ENCODE measurements at regions not wholly inside any gene's neighbourhood (a gene's known extent, or its start where the extent isn't known, plus 50 kb on each side); places are given as distances from the start of the nearest gene placed in this dataset.

- WGBS, 2 donors = 86 to 95% methylated on average over 1 of the region's 1 CpG
- intact Hi-C loops (cut with DNase I; ENCODE audit: low total_unique reads) = no loop called here
- no peak overlapping the region for H3K4me3 ChIP-seq (ENCODE audit: low read depth, poor library complexity, severe bottlenecking)
- DNase-seq (ENCODE audit: low spot score in 2 of 2) = no peak
- TF ChIP-seq CTCF (IDR thresholded peaks at IDR 0.05) (no peak), POLR2A (IDR thresholded peaks at IDR 0.05) (no peak)
These were observed 103.3 kb downstream of the NCR2 start for GRCh38 chr6:41438746-41439145.

DNA sequence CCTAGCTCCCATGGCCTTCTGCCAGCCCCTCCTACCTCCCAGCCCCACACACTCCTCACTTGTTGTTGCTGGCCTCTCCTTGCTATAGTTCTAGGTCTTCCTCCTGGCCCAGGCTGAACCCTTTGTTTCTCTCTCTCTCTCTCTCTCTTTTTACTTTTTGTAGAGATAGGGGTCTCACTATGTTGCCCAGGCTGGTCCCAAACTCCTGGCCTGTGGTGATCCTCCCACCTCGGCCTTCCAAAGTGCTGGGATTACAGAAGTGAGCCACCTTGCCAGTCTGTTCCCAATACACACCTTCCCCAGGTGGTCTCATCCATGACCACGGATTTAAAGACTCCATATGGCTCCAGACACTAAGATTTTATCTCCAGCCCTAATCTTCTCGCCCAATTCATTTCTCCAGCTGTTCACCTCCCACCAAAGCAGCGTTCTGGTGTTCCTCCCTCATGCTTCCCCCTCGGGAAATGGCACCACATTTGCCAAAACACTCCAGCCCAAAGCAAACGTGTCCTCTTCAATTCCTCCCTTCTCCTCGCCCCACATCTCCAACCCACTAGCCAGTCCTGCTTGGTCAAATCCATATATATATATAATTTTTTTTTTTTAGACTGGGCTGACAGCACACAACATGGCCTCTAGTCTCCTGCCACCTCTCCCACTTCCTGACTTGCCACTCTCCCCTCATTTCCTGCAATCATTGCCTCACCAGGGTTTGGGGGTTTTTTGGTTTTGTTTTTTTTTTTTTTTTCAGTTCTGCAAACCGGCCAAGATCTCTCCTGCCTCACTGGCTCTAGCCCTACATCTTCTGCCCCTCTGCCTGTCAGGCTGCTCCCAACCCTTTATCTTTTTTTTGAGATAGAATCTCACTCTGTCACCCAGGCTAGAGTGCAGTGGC lies 104.4 kb downstream of the NCR2 start:
- no peak for DNase-seq (ENCODE audit: low spot score in 2 of 2)
- TF ChIP-seq POLR2A (IDR thresholded peaks at IDR 0.05) (no peak), CTCF (IDR thresholded peaks at IDR 0.05) (no peak)
- intact Hi-C loops (cut with DNase I; ENCODE audit: low total_unique reads) = no loop called here
- WGBS, 2 donors = 67 to 78% methylated on average over 8 of the region's 8 CpGs
- no peak overlapping the region for H3K4me3 ChIP-seq (ENCODE audit: low read depth, poor library complexity, severe bottlenecking)

DNA sequence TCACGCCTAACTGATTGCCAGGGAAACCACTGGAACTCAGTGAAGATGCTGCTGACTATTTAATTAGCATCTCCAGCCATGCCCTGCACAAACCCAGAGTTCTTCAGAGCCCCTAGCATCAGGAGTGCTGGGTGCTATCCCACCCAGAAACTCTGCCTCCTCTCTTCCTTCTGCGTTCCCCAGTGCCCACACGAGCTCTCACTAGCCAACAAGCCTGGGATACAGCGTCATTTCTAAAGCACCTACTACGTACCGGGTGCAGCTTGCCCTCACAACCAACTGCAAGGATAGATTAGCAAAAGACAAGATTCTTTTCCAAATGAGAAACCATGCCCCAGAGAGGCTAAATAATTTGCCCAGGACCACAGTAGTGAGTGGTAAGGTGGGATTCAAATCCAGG lies 105.2 kb upstream of the FOXP4 start:
- no peak for DNase-seq (ENCODE audit: low spot score in 2 of 2)
- H3K4me3 ChIP-seq (ENCODE audit: low read depth, poor library complexity, severe bottlenecking) = no peak overlapping the region
- TF ChIP-seq CTCF (IDR thresholded peaks at IDR 0.05) (no peak), POLR2A (IDR thresholded peaks at IDR 0.05) (no peak)
- WGBS, 2 donors = 90 to 97% methylated on average over 6 of the region's 6 CpGs
- intact Hi-C loops (cut with DNase I; ENCODE audit: low total_unique reads) = no loop called here

- no peak for DNase-seq (ENCODE audit: low spot score in 2 of 2)
- intact Hi-C loops (cut with DNase I; ENCODE audit: low total_unique reads) = no loop called here
- TF ChIP-seq CTCF (IDR thresholded peaks at IDR 0.05) (no peak), POLR2A (IDR thresholded peaks at IDR 0.05) (no peak)
- 89 to 90% methylated on average over 8 to 9 of the region's 9 CpGs for WGBS, 2 donors
- no peak overlapping the region for H3K4me3 ChIP-seq (ENCODE audit: low read depth, poor library complexity, severe bottlenecking)
These were observed 104.4 kb upstream of the FOXP4 start for GRCh38 chr6:41441598-41442351.

DNA sequence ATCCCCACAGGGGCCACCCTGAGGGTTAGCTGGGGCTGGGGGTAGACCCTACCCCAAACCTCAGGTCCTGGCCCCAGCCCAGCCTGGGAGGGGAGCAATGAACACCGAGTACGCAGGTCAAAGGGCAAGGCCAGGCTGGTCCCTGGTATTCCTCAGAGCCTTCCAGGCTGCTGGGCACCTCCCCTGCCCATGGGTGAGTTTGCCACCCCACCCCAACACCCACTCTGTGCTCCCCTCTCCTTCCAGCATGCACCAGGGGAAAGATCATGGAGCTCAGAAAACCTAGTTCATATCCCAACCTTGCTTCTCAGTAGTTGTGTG lies 103.9 kb upstream of the FOXP4 start:
- WGBS, 2 donors = 80 to 85% methylated on average over 2 of the region's 2 CpGs
- no peak for DNase-seq (ENCODE audit: low spot score in 2 of 2)
- TF ChIP-seq POLR2A (IDR thresholded peaks at IDR 0.05) (no peak), CTCF (IDR thresholded peaks at IDR 0.05) (no peak)
- intact Hi-C loops (cut with DNase I; ENCODE audit: low total_unique reads) = no loop called here
- no peak overlapping the region for H3K4me3 ChIP-seq (ENCODE audit: low read depth, poor library complexity, severe bottlenecking)
